B cell (primary cell): ENCODE measurements at regions not wholly inside any gene's neighbourhood (a gene's known extent, or its start where the extent isn't known, plus 50 kb on each side); places are given as distances from the start of the nearest gene placed in this dataset.
A peak's percentile ranks its signal among the peaks of the same experiment; 100 is the strongest.

Source experiments
- ATAC-seq: fragments of 200-7000 bp; cut with Tn5 transposase; one replicate; pipeline ENCODE4 v1.10.0; 2021; ENCODE audit warnings: low read depth, mild to moderate bottlenecking, moderate number of reproducible peaks, moderate library complexity
- CTCF ChIA-PET: fragments of 350-600 bp; sonication (Branson Sonifier 250); formaldehyde crosslinking; loops from one replicate; lab custom pipeline; 2021; ENCODE audit warnings: antibody characterized with exemption, inconsistent platforms; lab: Charles Lee
- POLR2A ChIA-PET: fragments of 350-600 bp; sonication (Branson Sonifier 250); formaldehyde crosslinking; loops from one replicate; lab custom pipeline; 2021; ENCODE audit warnings: antibody characterized with exemption; lab: Charles Lee
- DNase-seq: peaks from one replicate; pipeline ENCODE4 v3.0.0; 2013
- H2AFZ ChIP-seq: 2 replicates; pipeline ENCODE4 v1.6.1; 2012; ENCODE audit warnings: mild to moderate bottlenecking, low read depth, low read length; ENCODE audit not compliant: insufficient read depth, poor library complexity, severe bottlenecking
- H3K27ac ChIP-seq, 2 donors: 1 replicate in 1 of 2; 2 replicates in 1 of 2; pipeline ENCODE4 v1.5.1; 2012 to 2013; ENCODE audit warnings: low read length in 2 of 2, mild to moderate bottlenecking in 2 of 2, moderate library complexity in 1 of 2
- H3K27me3 ChIP-seq, 4 experiments: fragments of 200-600 bp in 1 of 4; sonication (generic) in 1 of 4; replicated peaks in 1 of 4; 1 replicate in 2 of 4; 2 replicates in 2 of 4; pipeline versions ENCODE4 v1.6.1 to v1.7.0; 2013 to 2016; ENCODE audit warnings: low read length in 3 of 4, mild to moderate bottlenecking in 2 of 4, mixed read lengths in 1 of 4, moderate library complexity in 1 of 4; ENCODE audit not compliant: insufficient read depth in 4 of 4, control insufficient read depth in 3 of 4; ENCODE audit errors: control extremely low read depth in 1 of 4
- H3K36me3 ChIP-seq, 2 experiments: replicated peaks in 1 of 2; 1 replicate in 1 of 2; 2 replicates in 1 of 2; pipeline versions ENCODE4 v1.6.1 to v1.7.1; 2013; ENCODE audit warnings: low read length in 1 of 2; ENCODE audit not compliant: insufficient read depth in 2 of 2, control insufficient read depth in 1 of 2; ENCODE audit errors: control extremely low read depth in 1 of 2, extremely low read depth in 1 of 2
- H3K4me1 ChIP-seq, 2 donors: fragments of 200-600 bp in 1 of 2; sonication (generic) in 1 of 2; 1 replicate in 1 of 2; 2 replicates in 1 of 2; pipeline versions ENCODE4 v1.5.1 to v1.6.1; 2013 to 2017; ENCODE audit warnings: low read length in 2 of 2; ENCODE audit not compliant: control insufficient read depth in 2 of 2, insufficient read depth in 2 of 2
- H3K4me2 ChIP-seq: replicated peaks from 2 replicates; pipeline ENCODE3; 2012; ENCODE audit warnings: mild to moderate bottlenecking, low read depth, low read length; ENCODE audit not compliant: poor library complexity, severe bottlenecking
- H3K4me3 ChIP-seq, 5 experiments: fragments of 200-600 bp in 1 of 5; sonication (generic) in 1 of 5; 1 replicate in 3 of 5; 2 replicates in 2 of 5; pipeline versions ENCODE4 v1.5.1 to v1.7.0; 2011 to 2016; ENCODE audit warnings: low read length in 4 of 5, mild to moderate bottlenecking in 4 of 5, low read depth in 2 of 5, control low read depth in 1 of 5, moderate library complexity in 1 of 5; ENCODE audit not compliant: insufficient read depth in 1 of 5; ENCODE audit errors: control extremely low read depth in 1 of 5, extremely low read depth in 1 of 5
- H3K79me2 ChIP-seq: fragments of 200-600 bp; sonication (generic); one replicate; pipeline ENCODE4 v1.6.0; 2016; ENCODE audit warnings: low read length; ENCODE audit not compliant: control insufficient read depth, insufficient read depth
- H3K9ac ChIP-seq: fragments of 200-600 bp; sonication (generic); 2 replicates; pipeline ENCODE4 v1.6.1; 2017; ENCODE audit warnings: mild to moderate bottlenecking, low read length, moderate library complexity
- H3K9me3 ChIP-seq, 3 donors: one replicate each; pipeline versions ENCODE4 v1.6.1 to v1.7.1; 2013; ENCODE audit warnings: low read length in 2 of 3; ENCODE audit not compliant: control insufficient read depth in 2 of 3, insufficient read depth in 1 of 3; ENCODE audit errors: control extremely low read depth in 1 of 3
- H4K20me1 ChIP-seq: 2 replicates; pipeline ENCODE4 v1.6.0; 2012; ENCODE audit warnings: mild to moderate bottlenecking, low read length; ENCODE audit not compliant: insufficient read depth, control insufficient read depth, poor library complexity, severe bottlenecking
- H3K27ac Mint-ChIP-seq: one replicate; pipeline ENCODE4 v1.8.0; 2021; ENCODE audit warnings: mixed read lengths
- H3K27me3 Mint-ChIP-seq: one replicate; pipeline ENCODE4 v1.8.0; 2021; ENCODE audit warnings: mixed read lengths
- H3K4me1 Mint-ChIP-seq: one replicate; pipeline ENCODE4 v1.8.0; 2021; ENCODE audit warnings: mixed read lengths
- H3K4me3 Mint-ChIP-seq: one replicate; pipeline ENCODE4 v1.8.0; 2021; ENCODE audit warnings: mixed read lengths
- H3K9me3 Mint-ChIP-seq: one replicate; pipeline ENCODE4 v1.8.0; 2022; ENCODE audit warnings: mixed read lengths; ENCODE audit not compliant: insufficient read depth
- CTCF ChIP-seq: fragments of 200-600 bp; IDR thresholded peaks from one replicate; pipeline ENCODE4 v1.8.0; 2022; ENCODE audit warnings: antibody characterized with exemption, mild to moderate bottlenecking
- EZH2 ChIP-seq: IDR thresholded peaks from 2 replicates; pipeline ENCODE4 v1.6.1; 2012; ENCODE audit warnings: borderline replicate concordance, low read depth, mild to moderate bottlenecking, moderate library complexity, low read length; ENCODE audit not compliant: insufficient read depth, poor library complexity, severe bottlenecking
- WGBS: methylation state at CpG from one replicate; pipeline ENCODE4 v1.1.5; 2013; ENCODE audit warnings: missing lambda C conversion rate; ENCODE audit not compliant: insufficient coverage; 5-methylcytosine and 5-hydroxymethylcytosine counted together
- intact Hi-C: fragments of 100-400 bp; cut with micrococcal nuclease; formaldehyde crosslinking; loops from one replicate; pipeline ENCODE4 v1.10.0; 2022

- TF ChIP-seq EZH2 (no peak), CTCF (peak; percentile 29)
- DNase-seq (peak; percentile 16), ATAC-seq (no peak)
- H3K4me3 Mint-ChIP-seq: no peak overlapping the region
- no peaks in the 10 kb centered on the region for H3K27me3 ChIP-seq
- intact Hi-C loops: loop anchor here (2.0 to 5.0 kb wide), 3 partner anchors 257 to 1127 kb away; no protein-coding TSS in a partner anchor
- H3K27me3 Mint-ChIP-seq: peaks cover 3% of the 10 kb centered on the region
- no peaks in the 10 kb centered on the region for H3K79me2 ChIP-seq
- no CpG with 5 or more reads among the region's 1 CpG for WGBS
- H3K4me2 ChIP-seq: no peak overlapping the region
- H3K36me3 ChIP-seq: no peaks in the 10 kb centered on the region
- no peaks in the 10 kb centered on the region for H3K4me1 ChIP-seq
- no peaks in the 10 kb centered on the region for H3K9me3 Mint-ChIP-seq
- H3K27ac Mint-ChIP-seq: no peak overlapping the region
- H2AFZ ChIP-seq: no peak overlapping the region
- ChIA-PET CTCF (interaction anchor here (0.6 to 1.3 kb wide), 4 partner anchors 10 to 50 kb away, joined by 3 to 4 read pairs (median 3); no protein-coding TSS in a partner anchor), POLR2A (no interaction called here)
- H3K9me3 ChIP-seq: no peaks in the 10 kb centered on the region
- no peaks in the 10 kb centered on the region for H3K4me1 Mint-ChIP-seq
- no peak overlapping the region for H3K9ac ChIP-seq
- H4K20me1 ChIP-seq: no peaks in the 10 kb centered on the region
- no peak overlapping the region for H3K4me3 ChIP-seq
- no peak overlapping the region for H3K27ac ChIP-seq
Measured at GRCh38 chr4:77308843-77309242, 151.8 kb downstream of the CCNG2 start.

GRCh38 chr4:77309496-77309895 lies 152.5 kb downstream of the CCNG2 start:
- Mint-ChIP-seq H3K4me3 (no peak overlapping the region), H3K27me3 (peaks cover 3% of the 10 kb centered on the region), H3K4me1 (no peaks in the 10 kb centered on the region), H3K9me3 (no peaks in the 10 kb centered on the region), H3K27ac (no peak overlapping the region)
- ATAC-seq (no peak), DNase-seq (no peak)
- TF ChIP-seq CTCF (no peak), EZH2 (no peak)
- Histone ChIP-seq H3K36me3 (no peaks in the 10 kb centered on the region), H3K4me2 (no peak overlapping the region), H3K4me3 (no peak overlapping the region), H3K9ac (no peak overlapping the region), H3K79me2 (no peaks in the 10 kb centered on the region), H4K20me1 (no peaks in the 10 kb centered on the region), H3K27ac (no peak overlapping the region), H3K4me1 (no peaks in the 10 kb centered on the region), H3K9me3 (no peaks in the 10 kb centered on the region), H3K27me3 (no peaks in the 10 kb centered on the region), H2AFZ (no peak overlapping the region)
- POLR2A ChIA-PET: no interaction called here
- intact Hi-C loops: loop anchor here (2.0 to 5.0 kb wide), 3 partner anchors 257 to 1127 kb away; no protein-coding TSS in a partner anchor
- CTCF ChIA-PET: interaction anchor here (1.3 kb wide), 1 partner anchor 19 kb away, joined by 3 read pairs; no protein-coding TSS in a partner anchor
- WGBS: 100% methylated on average over 1 of the region's 2 CpGs
